ENCODE measurements at regions not wholly inside any gene's neighbourhood (a gene's known extent, or its start where the extent isn't known, plus 50 kb on each side); places are given as distances from the start of the nearest gene placed in this dataset.
"Not testable (repeated sequence)": the region's sequence is repeated elsewhere in the genome, so short reads cannot be mapped to it uniquely, and the experiment has no call there.

DNA sequence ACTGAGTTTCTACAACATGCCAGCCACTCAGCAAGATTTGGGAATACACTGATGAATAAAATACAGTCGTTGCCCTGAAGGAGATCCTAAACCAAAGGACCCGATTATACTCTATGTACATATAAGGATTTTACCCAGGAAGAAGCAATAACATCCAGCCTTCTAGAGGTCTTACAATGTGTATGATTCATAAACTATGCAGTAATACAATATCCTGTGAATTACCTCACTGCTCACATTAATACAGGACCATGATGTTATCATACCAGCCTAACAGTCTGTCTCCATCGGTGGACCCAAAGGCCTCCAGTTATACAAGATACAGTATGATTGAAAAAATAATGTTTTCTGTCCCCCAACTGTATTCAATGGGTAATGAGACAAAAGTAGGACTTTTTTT is 310.5 kb upstream of the TRPM3 start:
- Histone ChIP-seq H3K36me3 (ENCODE audit: control insufficient read depth in 3 of 3, insufficient read depth in 3 of 3, low read length in 3 of 3) (no peaks in the 10 kb centered on the region), H3K27me3 (ENCODE audit: control insufficient read depth in 3 of 3, insufficient read depth in 3 of 3, low read length in 3 of 3) (no peaks in the 10 kb centered on the region), H3K4me3 (ENCODE audit: low read length in 3 of 3) (no peak overlapping the region), H3K4me1 (ENCODE audit: control insufficient read depth in 3 of 3, insufficient read depth in 3 of 3, low read length in 3 of 3) (no peaks in the 10 kb centered on the region), H3K9ac (ENCODE audit: low read depth in 1 of 3, low read length in 3 of 3) (no peak overlapping the region), H3K9me3 (ENCODE audit: control insufficient read depth in 3 of 3, low read length in 3 of 3) (no peaks in the 10 kb centered on the region), H3K27ac (ENCODE audit: low read depth, low read length) (no peak overlapping the region)

DNA sequence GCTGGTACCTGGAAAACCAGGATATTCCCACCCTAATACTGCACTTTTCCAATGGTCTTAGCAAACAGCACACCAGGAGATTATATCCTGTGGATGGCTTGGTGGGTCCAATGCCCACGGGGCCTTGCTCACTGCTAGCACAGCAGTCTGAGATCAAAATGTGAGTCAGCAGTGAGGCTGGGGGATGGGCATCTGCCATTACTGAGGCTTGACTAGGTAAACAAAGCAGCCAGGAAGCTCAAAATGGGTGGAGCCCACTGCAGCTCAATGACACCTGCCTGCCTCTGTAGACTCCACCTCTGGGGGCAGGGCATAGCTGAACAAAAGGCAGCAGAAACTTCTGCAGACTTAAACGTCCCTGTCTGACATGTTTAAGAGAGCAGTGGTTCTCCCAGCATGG is 285.9 kb upstream of the TRPM3 start:
- not testable (repeated sequence) for H3K9me3 ChIP-seq (ENCODE audit: control insufficient read depth in 3 of 3, low read length in 3 of 3); H3K9ac ChIP-seq (ENCODE audit: low read depth in 1 of 3, low read length in 3 of 3); H3K27ac ChIP-seq (ENCODE audit: low read depth, low read length); H3K4me3 ChIP-seq (ENCODE audit: low read length in 3 of 3); H3K27me3 ChIP-seq (ENCODE audit: control insufficient read depth in 3 of 3, insufficient read depth in 3 of 3, low read length in 3 of 3); H3K36me3 ChIP-seq (ENCODE audit: control insufficient read depth in 3 of 3, insufficient read depth in 3 of 3, low read length in 3 of 3); H3K4me1 ChIP-seq (ENCODE audit: control insufficient read depth in 3 of 3, insufficient read depth in 3 of 3, low read length in 3 of 3)

DNA sequence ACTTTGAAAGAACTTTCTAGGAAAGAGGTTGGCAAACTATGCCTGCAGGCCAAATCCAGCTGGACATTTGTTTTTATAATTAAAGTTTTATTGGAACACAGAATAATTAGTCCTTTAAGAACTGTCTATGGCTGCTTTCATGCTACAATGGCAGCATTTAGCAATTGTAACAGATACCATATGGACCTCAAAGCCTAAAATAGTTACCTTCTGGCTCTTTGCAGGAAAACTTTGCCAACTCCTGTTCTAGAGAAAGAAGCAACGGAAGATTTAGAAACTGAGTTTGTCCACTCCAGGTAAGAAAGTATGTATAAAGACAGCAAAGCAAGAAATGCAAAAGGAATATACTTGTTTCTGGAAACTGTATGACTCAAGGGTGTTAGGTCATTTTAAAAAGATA is 281.7 kb upstream of the TRPM3 start:
- no peak overlapping the region for H3K27ac ChIP-seq (ENCODE audit: low read depth, low read length)
- no peak overlapping the region for H3K9ac ChIP-seq (ENCODE audit: low read depth in 1 of 3, low read length in 3 of 3)
- H3K27me3 ChIP-seq (ENCODE audit: control insufficient read depth in 3 of 3, insufficient read depth in 3 of 3, low read length in 3 of 3): no peaks in the 10 kb centered on the region
- no peaks in the 10 kb centered on the region for H3K4me1 ChIP-seq (ENCODE audit: control insufficient read depth in 3 of 3, insufficient read depth in 3 of 3, low read length in 3 of 3)
- no peak overlapping the region for H3K4me3 ChIP-seq (ENCODE audit: low read length in 3 of 3)
- no peaks in the 10 kb centered on the region for H3K9me3 ChIP-seq (ENCODE audit: control insufficient read depth in 3 of 3, low read length in 3 of 3)
- H3K36me3 ChIP-seq (ENCODE audit: control insufficient read depth in 3 of 3, insufficient read depth in 3 of 3, low read length in 3 of 3): no peaks in the 10 kb centered on the region

DNA sequence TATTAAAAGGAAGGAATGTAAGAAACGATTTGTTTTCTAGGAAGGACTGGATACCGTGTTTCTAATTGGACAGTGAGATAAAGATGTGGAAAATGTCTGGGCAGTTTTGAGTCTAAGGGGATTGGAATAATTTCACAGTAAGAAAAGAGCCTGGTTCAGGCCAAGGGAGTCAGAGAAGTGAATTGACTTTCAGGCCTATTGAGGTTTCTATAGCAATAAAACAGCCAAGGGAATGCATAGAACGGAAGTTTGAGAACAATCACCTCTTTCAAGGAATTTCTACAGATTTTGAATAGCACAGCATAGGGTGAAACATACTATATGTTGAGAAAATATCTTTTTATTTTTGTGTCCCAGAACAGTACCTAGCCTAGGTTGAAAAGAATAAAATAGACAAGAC is 271.6 kb upstream of the TRPM3 start:
- no peaks in the 10 kb centered on the region for H3K27me3 ChIP-seq (ENCODE audit: control insufficient read depth in 3 of 3, insufficient read depth in 3 of 3, low read length in 3 of 3)
- no peak overlapping the region for H3K4me3 ChIP-seq (ENCODE audit: low read length in 3 of 3)
- no peaks in the 10 kb centered on the region for H3K4me1 ChIP-seq (ENCODE audit: control insufficient read depth in 3 of 3, insufficient read depth in 3 of 3, low read length in 3 of 3)
- H3K27ac ChIP-seq (ENCODE audit: low read depth, low read length): no peak overlapping the region
- no peaks in the 10 kb centered on the region for H3K36me3 ChIP-seq (ENCODE audit: control insufficient read depth in 3 of 3, insufficient read depth in 3 of 3, low read length in 3 of 3)
- H3K9me3 ChIP-seq (ENCODE audit: control insufficient read depth in 3 of 3, low read length in 3 of 3): no peaks in the 10 kb centered on the region
- H3K9ac ChIP-seq (ENCODE audit: low read depth in 1 of 3, low read length in 3 of 3): no peak overlapping the region

DNA sequence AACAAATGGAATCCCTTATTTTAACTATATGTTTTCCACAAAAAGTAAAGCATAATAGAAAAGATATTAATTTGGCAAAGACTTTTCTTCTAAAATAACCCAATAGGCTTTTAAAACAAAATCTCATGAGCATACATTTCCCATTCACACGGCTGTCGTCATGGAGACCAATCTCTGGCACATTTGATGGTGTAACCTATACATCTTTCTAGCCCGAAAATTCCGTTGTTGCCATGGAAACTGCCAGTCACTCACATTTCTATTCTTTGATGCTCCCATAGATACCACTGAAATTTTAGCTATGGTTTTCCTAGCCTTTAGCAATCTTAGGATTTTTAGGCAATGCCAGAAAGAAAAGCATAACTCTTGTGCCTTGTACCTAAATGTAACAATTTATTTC is 262.9 kb upstream of the TRPM3 start:
- H3K9me3 ChIP-seq (ENCODE audit: control insufficient read depth in 3 of 3, low read length in 3 of 3): no peaks in the 10 kb centered on the region
- H3K4me3 ChIP-seq (ENCODE audit: low read length in 3 of 3): no peak overlapping the region
- no peak overlapping the region for H3K9ac ChIP-seq (ENCODE audit: low read depth in 1 of 3, low read length in 3 of 3)
- H3K36me3 ChIP-seq (ENCODE audit: control insufficient read depth in 3 of 3, insufficient read depth in 3 of 3, low read length in 3 of 3): no peaks in the 10 kb centered on the region
- H3K4me1 ChIP-seq (ENCODE audit: control insufficient read depth in 3 of 3, insufficient read depth in 3 of 3, low read length in 3 of 3): no peaks in the 10 kb centered on the region
- no peaks in the 10 kb centered on the region for H3K27me3 ChIP-seq (ENCODE audit: control insufficient read depth in 3 of 3, insufficient read depth in 3 of 3, low read length in 3 of 3)
- no peak overlapping the region for H3K27ac ChIP-seq (ENCODE audit: low read depth, low read length)

DNA sequence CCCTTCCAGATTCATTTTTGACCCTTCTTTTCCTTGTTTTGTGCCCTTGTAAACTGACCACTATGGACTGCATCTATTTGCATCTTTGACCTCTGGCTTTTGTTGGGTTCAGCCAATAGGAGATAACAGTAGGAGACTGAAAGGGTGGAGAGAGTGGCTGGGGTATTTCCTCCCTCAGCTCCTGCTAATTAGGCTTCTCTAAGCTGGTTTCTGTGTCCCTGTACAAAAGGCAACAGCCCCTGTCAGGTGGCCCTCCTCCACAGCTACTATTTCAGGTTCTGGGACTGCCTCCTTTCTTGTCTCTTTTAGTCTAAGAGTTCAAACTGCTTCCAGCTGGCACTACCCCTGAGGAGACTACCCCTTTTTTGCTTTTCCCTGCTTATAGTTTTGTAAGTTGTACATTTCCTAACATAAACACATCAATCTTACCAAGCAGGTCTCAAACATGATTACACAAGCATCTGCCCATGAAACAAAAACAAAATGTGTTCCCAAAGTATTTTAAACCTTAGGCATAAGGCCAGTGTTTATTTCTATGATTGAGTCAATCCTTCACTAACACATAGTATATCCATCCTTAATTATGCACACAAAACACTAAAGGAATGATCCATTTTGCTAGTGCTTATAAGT is 262.0 kb upstream of the TRPM3 start:
- Histone ChIP-seq H3K4me3 (ENCODE audit: low read length in 3 of 3) (no peak overlapping the region), H3K36me3 (ENCODE audit: control insufficient read depth in 3 of 3, insufficient read depth in 3 of 3, low read length in 3 of 3) (no peaks in the 10 kb centered on the region), H3K27ac (ENCODE audit: low read depth, low read length) (no peak overlapping the region), H3K27me3 (ENCODE audit: control insufficient read depth in 3 of 3, insufficient read depth in 3 of 3, low read length in 3 of 3) (no peaks in the 10 kb centered on the region), H3K4me1 (ENCODE audit: control insufficient read depth in 3 of 3, insufficient read depth in 3 of 3, low read length in 3 of 3) (no peaks in the 10 kb centered on the region), H3K9me3 (ENCODE audit: control insufficient read depth in 3 of 3, low read length in 3 of 3) (no peaks in the 10 kb centered on the region), H3K9ac (ENCODE audit: low read depth in 1 of 3, low read length in 3 of 3) (no peak overlapping the region)

DNA sequence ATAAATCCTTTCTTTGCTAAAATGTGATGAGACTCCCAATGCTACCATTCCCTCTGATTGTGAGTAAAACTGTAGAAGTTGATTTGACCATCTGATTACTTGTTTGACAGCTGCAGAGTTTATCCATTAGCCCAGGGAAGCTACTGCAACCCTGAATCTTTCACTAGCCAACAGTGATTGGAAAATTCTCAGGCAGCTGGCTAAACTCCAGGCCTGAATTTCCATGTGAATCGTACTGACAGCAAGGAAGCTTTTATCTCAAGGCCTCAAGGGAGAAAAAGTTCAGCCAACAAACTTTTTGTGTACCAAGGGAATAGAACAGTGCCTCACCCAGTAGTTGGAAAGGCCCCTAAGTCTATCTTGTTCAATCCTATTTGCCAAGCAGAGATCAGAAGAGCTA is 246.7 kb upstream of the TRPM3 start:
- Histone ChIP-seq H3K27ac (ENCODE audit: low read depth, low read length) (no peak overlapping the region), H3K4me1 (ENCODE audit: control insufficient read depth in 3 of 3, insufficient read depth in 3 of 3, low read length in 3 of 3) (no peaks in the 10 kb centered on the region), H3K9ac (ENCODE audit: low read depth in 1 of 3, low read length in 3 of 3) (no peak overlapping the region), H3K9me3 (ENCODE audit: control insufficient read depth in 3 of 3, low read length in 3 of 3) (no peaks in the 10 kb centered on the region), H3K4me3 (ENCODE audit: low read length in 3 of 3) (no peak overlapping the region), H3K27me3 (ENCODE audit: control insufficient read depth in 3 of 3, insufficient read depth in 3 of 3, low read length in 3 of 3) (no peaks in the 10 kb centered on the region), H3K36me3 (ENCODE audit: control insufficient read depth in 3 of 3, insufficient read depth in 3 of 3, low read length in 3 of 3) (no peaks in the 10 kb centered on the region)

DNA sequence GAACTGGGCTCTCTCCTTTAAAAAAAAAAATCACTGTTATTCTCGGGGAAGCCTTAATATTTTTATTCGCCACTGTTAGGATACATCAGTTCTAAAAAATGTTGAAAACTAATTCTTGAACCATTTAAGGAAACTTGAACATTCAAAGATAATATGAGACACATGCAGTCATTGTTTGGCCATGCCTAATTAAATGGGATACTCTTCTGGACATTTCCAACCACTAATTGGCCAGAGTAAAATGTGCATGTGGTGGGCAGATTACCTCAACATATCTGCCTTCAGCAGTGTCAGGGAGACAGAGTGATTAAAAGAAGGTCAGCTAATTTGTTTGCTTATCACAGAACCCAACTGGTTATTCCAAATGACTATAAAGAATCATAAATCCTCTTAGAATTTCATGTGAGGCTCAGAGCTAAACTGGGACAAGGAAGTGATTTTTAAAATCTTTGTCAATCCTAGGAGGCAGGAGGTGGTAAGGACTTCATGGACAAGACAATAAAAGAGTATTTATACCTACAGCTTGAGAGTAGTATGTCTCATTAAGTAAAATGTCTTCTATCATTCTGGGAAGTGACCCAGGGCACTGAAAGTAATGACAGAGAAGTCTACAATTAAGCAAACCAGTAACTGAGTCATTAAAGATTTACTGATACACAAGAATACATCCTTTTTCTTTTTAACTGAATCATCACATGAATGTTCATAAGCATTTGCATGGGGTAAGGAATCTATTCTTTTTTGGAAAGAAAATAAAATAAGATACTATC is 242.9 kb upstream of the TRPM3 start:
- Histone ChIP-seq H3K4me3 (ENCODE audit: low read length in 3 of 3) (no peak overlapping the region), H3K9me3 (ENCODE audit: control insufficient read depth in 3 of 3, low read length in 3 of 3) (no peaks in the 10 kb centered on the region), H3K9ac (ENCODE audit: low read depth in 1 of 3, low read length in 3 of 3) (no peak overlapping the region), H3K4me1 (ENCODE audit: control insufficient read depth in 3 of 3, insufficient read depth in 3 of 3, low read length in 3 of 3) (no peaks in the 10 kb centered on the region), H3K27ac (ENCODE audit: low read depth, low read length) (no peak overlapping the region), H3K36me3 (ENCODE audit: control insufficient read depth in 3 of 3, insufficient read depth in 3 of 3, low read length in 3 of 3) (no peaks in the 10 kb centered on the region), H3K27me3 (ENCODE audit: control insufficient read depth in 3 of 3, insufficient read depth in 3 of 3, low read length in 3 of 3) (no peaks in the 10 kb centered on the region)

DNA sequence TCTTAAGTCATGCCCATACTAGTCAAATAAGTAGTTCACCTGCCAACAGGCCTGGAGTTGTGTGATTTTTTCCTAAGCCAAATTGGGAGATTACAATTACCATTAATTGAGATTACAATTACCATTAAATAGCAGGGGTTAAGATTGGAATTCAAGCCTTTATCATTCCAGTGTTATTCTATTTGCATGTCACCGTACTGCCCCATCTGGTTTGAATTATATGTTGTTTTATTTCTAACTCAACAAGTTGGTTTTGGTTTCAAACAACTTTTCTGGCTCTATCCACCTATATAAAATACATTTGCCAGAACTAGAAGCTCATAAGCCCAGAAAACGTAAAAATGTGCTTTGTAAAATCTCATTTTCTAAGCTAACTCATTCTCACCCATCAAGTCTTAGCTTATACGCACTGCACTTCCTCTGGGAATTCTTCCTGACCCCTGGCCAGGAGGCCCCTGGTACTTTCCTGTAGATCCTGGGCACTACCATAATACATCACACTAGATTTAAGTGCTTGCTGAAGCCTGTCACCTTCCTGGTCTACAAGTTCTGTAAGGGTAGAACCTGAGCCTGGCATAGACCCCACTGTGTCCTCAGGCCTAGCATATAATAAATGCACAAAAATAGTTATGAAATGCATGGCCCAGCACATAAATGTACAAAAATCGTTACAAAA is 242.0 kb upstream of the TRPM3 start:
- no peak overlapping the region for H3K27ac ChIP-seq (ENCODE audit: low read depth, low read length)
- no peaks in the 10 kb centered on the region for H3K9me3 ChIP-seq (ENCODE audit: control insufficient read depth in 3 of 3, low read length in 3 of 3)
- H3K27me3 ChIP-seq (ENCODE audit: control insufficient read depth in 3 of 3, insufficient read depth in 3 of 3, low read length in 3 of 3): no peaks in the 10 kb centered on the region
- no peaks in the 10 kb centered on the region for H3K36me3 ChIP-seq (ENCODE audit: control insufficient read depth in 3 of 3, insufficient read depth in 3 of 3, low read length in 3 of 3)
- H3K4me3 ChIP-seq (ENCODE audit: low read length in 3 of 3): no peak overlapping the region
- H3K4me1 ChIP-seq (ENCODE audit: control insufficient read depth in 3 of 3, insufficient read depth in 3 of 3, low read length in 3 of 3): no peaks in the 10 kb centered on the region
- no peak overlapping the region for H3K9ac ChIP-seq (ENCODE audit: low read depth in 1 of 3, low read length in 3 of 3)

DNA sequence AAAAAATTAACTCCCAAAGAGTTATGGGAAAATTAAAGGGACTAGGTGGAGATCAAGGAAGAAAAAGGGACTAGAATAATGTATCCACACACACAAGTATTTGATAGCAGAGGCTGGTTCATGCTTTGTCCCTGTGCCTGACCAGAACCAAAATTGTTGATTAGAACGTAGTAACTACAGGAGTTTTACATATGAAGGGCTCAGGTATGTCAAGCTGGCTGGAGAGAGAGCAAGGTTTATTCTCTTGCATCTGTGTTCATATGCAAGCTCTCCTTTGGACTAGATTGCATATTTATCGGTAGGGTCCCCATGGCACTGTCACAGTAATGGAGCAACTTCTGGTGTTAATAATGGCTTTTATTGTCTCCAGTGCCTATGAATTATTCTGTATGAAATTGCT is 239.9 kb upstream of the TRPM3 start:
- Histone ChIP-seq H3K27me3 (ENCODE audit: control insufficient read depth in 3 of 3, insufficient read depth in 3 of 3, low read length in 3 of 3) (no peaks in the 10 kb centered on the region), H3K9me3 (ENCODE audit: control insufficient read depth in 3 of 3, low read length in 3 of 3) (no peaks in the 10 kb centered on the region), H3K9ac (ENCODE audit: low read depth in 1 of 3, low read length in 3 of 3) (no peak overlapping the region), H3K4me3 (ENCODE audit: low read length in 3 of 3) (no peak overlapping the region), H3K4me1 (ENCODE audit: control insufficient read depth in 3 of 3, insufficient read depth in 3 of 3, low read length in 3 of 3) (no peaks in the 10 kb centered on the region), H3K36me3 (ENCODE audit: control insufficient read depth in 3 of 3, insufficient read depth in 3 of 3, low read length in 3 of 3) (no peaks in the 10 kb centered on the region), H3K27ac (ENCODE audit: low read depth, low read length) (no peak overlapping the region)
